Endothelial cell of umbilical vein (primary cell): ENCODE measurements at regions not wholly inside any gene's neighbourhood (a gene's known extent, or its start where the extent isn't known, plus 50 kb on each side); places are given as distances from the start of the nearest gene placed in this dataset.

Experiments
- BruUV-seq: library from RNA; stranded (reverse); fragments of 400-500 nt; replicated peaks from 2 replicates; lab custom pipeline; 2021; lab: Mats Ljungman, UMichigan
- CTCF ChIA-PET: fragments of 300-600, 350-600 bp; sonication (Branson Sonifier 250); formaldehyde crosslinking; loops from one replicate; lab custom pipeline; 2021; ENCODE audit warnings: antibody characterized with exemption, inconsistent platforms; lab: Charles Lee
- POLR2A ChIA-PET: fragments of 300-600, 350-600 bp; sonication (Branson Sonifier 250); formaldehyde crosslinking; loops from one replicate; lab custom pipeline; 2021; ENCODE audit warnings: antibody characterized with exemption, inconsistent platforms; lab: Charles Lee
- DNase-seq: peaks from one replicate; pipeline ENCODE4 v3.0.0-alpha.2; 2011; ENCODE audit warnings: low read depth, low spot score
- FAIRE-seq: peaks from 2 replicates; lab custom pipeline; 2011; peaks lifted over from hg19 to GRCh38; lab: Jason Lieb, UNC
- H2AFZ ChIP-seq: 2 replicates; pipeline ENCODE4 v1.6.0; 2012; ENCODE audit warnings: low read depth, low read length, control low read depth, inconsistent platforms
- H3K27ac ChIP-seq: 2 replicates; pipeline ENCODE4 v1.5.1; 2011; ENCODE audit warnings: low read depth, mild to moderate bottlenecking, control low read depth, low read length, moderate library complexity; ENCODE audit not compliant: insufficient read depth
- H3K27me3 ChIP-seq, 2 experiments: 2 replicates each; pipeline versions ENCODE4 v1.6.0 to v1.6.1; 2011; ENCODE audit warnings: low read length in 2 of 2, mixed read lengths in 1 of 2; ENCODE audit not compliant: control insufficient read depth in 2 of 2, insufficient read depth in 2 of 2
- H3K36me3 ChIP-seq, 2 experiments: 2 replicates in 1 of 2; 3 replicates in 1 of 2; pipeline ENCODE4 v1.5.1; 2011; ENCODE audit warnings: low read length in 2 of 2, mild to moderate bottlenecking in 1 of 2, moderate library complexity in 1 of 2; ENCODE audit not compliant: control insufficient read depth in 2 of 2, insufficient read depth in 2 of 2; ENCODE audit errors: extremely low read depth in 1 of 2
- H3K4me1 ChIP-seq: 3 replicates; pipeline ENCODE4 v1.5.1; 2011; ENCODE audit warnings: mild to moderate bottlenecking, low read length; ENCODE audit not compliant: control insufficient read depth, insufficient read depth; ENCODE audit errors: extremely low read depth
- H3K4me2 ChIP-seq: 2 replicates; pipeline ENCODE4 v1.6.1; 2011; ENCODE audit warnings: low read length, control low read depth, mixed read lengths; ENCODE audit not compliant: insufficient read depth
- H3K4me3 ChIP-seq, 3 experiments: fragments of 200-600 bp in 1 of 3; sonication (generic), shearing (Covaris generic) in 1 of 3; replicated peaks in 1 of 3; 2 replicates each; pipeline ENCODE4 v1.5.1; 2011 to 2016; ENCODE audit warnings: control low read depth in 3 of 3, low read length in 3 of 3, mild to moderate bottlenecking in 2 of 3, inconsistent platforms in 1 of 3, low read depth in 1 of 3, moderate library complexity in 1 of 3; ENCODE audit not compliant: insufficient read depth in 1 of 3
- H3K79me2 ChIP-seq: 2 replicates; pipeline ENCODE4 v1.6.0; 2012; ENCODE audit warnings: low read length, inconsistent platforms; ENCODE audit not compliant: control insufficient read depth, insufficient read depth
- H3K9ac ChIP-seq: replicated peaks from 2 replicates; pipeline ENCODE3; 2011; ENCODE audit warnings: low read length, control low read depth; ENCODE audit not compliant: insufficient read depth; ENCODE audit errors: extremely low read depth
- H3K9me1 ChIP-seq: replicated peaks from 3 replicates; pipeline ENCODE4 v1.6.0; 2011; ENCODE audit warnings: mild to moderate bottlenecking, low read length; ENCODE audit not compliant: control insufficient read depth, insufficient read depth; ENCODE audit errors: extremely low read depth
- H3K9me3 ChIP-seq: replicated peaks from 2 replicates; pipeline ENCODE4 v1.5.1; 2012; ENCODE audit warnings: low read length, inconsistent platforms; ENCODE audit not compliant: control insufficient read depth, insufficient read depth
- H4K20me1 ChIP-seq: replicated peaks from 2 replicates; pipeline ENCODE3; 2011; ENCODE audit warnings: mild to moderate bottlenecking, low read length; ENCODE audit not compliant: control insufficient read depth, insufficient read depth; ENCODE audit errors: extremely low read depth
- CTCF ChIP-seq, 2 donors: IDR thresholded peaks; 1 replicate in 1 of 2; 2 replicates in 1 of 2; pipeline ENCODE4 v1.5.1; 2011; ENCODE audit warnings: low read length in 2 of 2, mild to moderate bottlenecking in 2 of 2, moderate library complexity in 2 of 2, control low read depth in 1 of 2, inconsistent platforms in 1 of 2, low read depth in 1 of 2; ENCODE audit not compliant: insufficient read depth in 1 of 2; ENCODE audit errors: extremely low read depth in 1 of 2
- EZH2 ChIP-seq: IDR thresholded peaks from 2 replicates; pipeline ENCODE4 v1.6.1; 2012; ENCODE audit warnings: borderline replicate concordance, low read depth, mild to moderate bottlenecking, moderate library complexity, low read length, inconsistent platforms; ENCODE audit not compliant: severe bottlenecking
- FOS ChIP-seq: IDR thresholded peaks from 2 replicates; pipeline ENCODE4 v1.6.1; 2011; ENCODE audit warnings: mild to moderate bottlenecking, low read length, moderate library complexity, borderline replicate concordance; ENCODE audit not compliant: insufficient read depth
- GATA2 ChIP-seq: IDR thresholded peaks from 2 replicates; pipeline ENCODE4 v1.7.0; 2011; ENCODE audit warnings: low read depth, mild to moderate bottlenecking, moderate library complexity, mixed read lengths, low read length; ENCODE audit not compliant: insufficient read length, insufficient read depth
- JUN ChIP-seq: IDR thresholded peaks from 2 replicates; pipeline ENCODE4 v1.6.1; 2011; ENCODE audit warnings: borderline replicate concordance, low read depth; ENCODE audit not compliant: insufficient read length, insufficient read depth
- MAX ChIP-seq: IDR thresholded peaks from 2 replicates; pipeline ENCODE4 v1.6.1; 2011; ENCODE audit not compliant: insufficient read depth, insufficient read length
- MYC ChIP-seq: IDR thresholded peaks from one replicate; pipeline ENCODE4 v1.6.1; 2011; ENCODE audit warnings: mild to moderate bottlenecking, low read depth, low read length
- POLR2A ChIP-seq: IDR thresholded peaks from 2 replicates; pipeline ENCODE4 v1.6.1; 2012; ENCODE audit warnings: low read depth, mild to moderate bottlenecking, control low read depth, low read length
- POLR2AphosphoS5 ChIP-seq: IDR thresholded peaks from 2 replicates; pipeline ENCODE4 v1.6.1; 2012; ENCODE audit warnings: low read depth, mild to moderate bottlenecking, control low read depth, low read length, moderate library complexity; ENCODE audit not compliant: insufficient read depth
- dilution Hi-C: fragments of 300-500 bp; cut with MboI; formaldehyde crosslinking; loops from one replicate; pipeline ENCODE4 v1.15.0; 2019; ENCODE audit warnings: low sequenced_read_pairs; ENCODE audit not compliant: extremely low pct_ligation_motif_present
- intact Hi-C: fragments of 100-400 bp; cut with micrococcal nuclease; formaldehyde crosslinking; loops from one replicate; pipeline ENCODE4 v1.10.0; 2022

GRCh38 chr15:94596707-94597106 is 365.3 kb downstream of the MCTP2 start:
- no peaks in the 10 kb centered on the region for H3K9me3 ChIP-seq
- no peaks in the 10 kb centered on the region for H3K79me2 ChIP-seq
- H3K36me3 ChIP-seq, result no peaks in the 10 kb centered on the region
- no peaks in the 10 kb centered on the region for H3K9me1 ChIP-seq
- H3K27ac ChIP-seq, result no peak overlapping the region
- no peaks in the 10 kb centered on the region for H3K27me3 ChIP-seq
- CTCF ChIA-PET, result no interaction called here
- TF ChIP-seq JUN, result no peak
- TF ChIP-seq CTCF (IDR thresholded peaks at IDR 0.05; ENCODE audit: extremely low read depth in 1 of 2, insufficient read depth in 1 of 2, low read depth in 1 of 2, low read length in 2 of 2), result no peak
- no peak for TF ChIP-seq POLR2A
- no peak for TF ChIP-seq GATA2
- no peak for TF ChIP-seq MAX
- no peak for TF ChIP-seq EZH2
- TF ChIP-seq FOS, result no peak
- TF ChIP-seq POLR2AphosphoS5, result no peak
- no peak for TF ChIP-seq MYC
- H3K9ac ChIP-seq, result no peak overlapping the region
- H3K4me2 ChIP-seq, result no peak overlapping the region
- POLR2A ChIA-PET, result no interaction called here
- FAIRE-seq, result no peak
- intact Hi-C loops (no loop called here), dilution Hi-C loops (no loop called here)
- H4K20me1 ChIP-seq, result no peaks in the 10 kb centered on the region
- H3K4me1 ChIP-seq, result no peaks in the 10 kb centered on the region
- no peak overlapping the region for H2AFZ ChIP-seq
- no peak overlapping the region for H3K4me3 ChIP-seq
- BruUV-seq, result no TSS peak
- no peak for DNase-seq
